ENCODE measurements at regions not wholly inside any gene's neighbourhood (a gene's known extent, or its start where the extent isn't known, plus 50 kb on each side); places are given as distances from the start of the nearest gene placed in this dataset.
"Not testable (repeated sequence)": the region's sequence is repeated elsewhere in the genome, so short reads cannot be mapped to it uniquely, and the experiment has no call there.

DNA sequence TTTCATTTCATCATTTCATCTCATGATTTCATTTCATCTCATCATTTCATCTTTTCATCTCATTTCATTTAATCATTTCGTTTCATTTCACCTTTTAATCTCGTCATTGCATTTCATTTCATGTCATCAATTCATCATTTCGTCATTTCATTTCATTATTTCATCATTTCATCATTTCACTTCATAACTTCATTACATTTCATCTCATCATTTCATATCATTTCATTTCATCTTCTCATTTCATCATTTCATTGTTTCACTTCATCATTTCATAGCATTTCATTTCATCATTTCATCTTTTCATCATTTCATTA lies 131.6 kb downstream of the ZNF92 start:
- H3K27me3 ChIP-seq (ENCODE audit: low read length); H3K36me3 ChIP-seq (ENCODE audit: low read length); H3K4me2 ChIP-seq (ENCODE audit: low read depth, low read length, poor library complexity, severe bottlenecking); H3K9me2 ChIP-seq (replicated peaks; ENCODE audit: insufficient read depth, low read length); H3K4me3 ChIP-seq (ENCODE audit: insufficient read depth, low read length, poor library complexity, severe bottlenecking); H3K79me2 ChIP-seq (ENCODE audit: insufficient read depth, low read length); H4K20me1 ChIP-seq (ENCODE audit: low read depth, low read length); H2AFZ ChIP-seq (ENCODE audit: low read depth, low read length, severe bottlenecking); H3K9me3 ChIP-seq (ENCODE audit: insufficient read depth, low read length); H3K9ac ChIP-seq (ENCODE audit: low read length); H3K27ac ChIP-seq (ENCODE audit: low read depth, low read length): not testable (repeated sequence)
- peaks cover 14% of the 10 kb centered on the region for H3F3A ChIP-seq (ENCODE audit: insufficient read depth)

DNA sequence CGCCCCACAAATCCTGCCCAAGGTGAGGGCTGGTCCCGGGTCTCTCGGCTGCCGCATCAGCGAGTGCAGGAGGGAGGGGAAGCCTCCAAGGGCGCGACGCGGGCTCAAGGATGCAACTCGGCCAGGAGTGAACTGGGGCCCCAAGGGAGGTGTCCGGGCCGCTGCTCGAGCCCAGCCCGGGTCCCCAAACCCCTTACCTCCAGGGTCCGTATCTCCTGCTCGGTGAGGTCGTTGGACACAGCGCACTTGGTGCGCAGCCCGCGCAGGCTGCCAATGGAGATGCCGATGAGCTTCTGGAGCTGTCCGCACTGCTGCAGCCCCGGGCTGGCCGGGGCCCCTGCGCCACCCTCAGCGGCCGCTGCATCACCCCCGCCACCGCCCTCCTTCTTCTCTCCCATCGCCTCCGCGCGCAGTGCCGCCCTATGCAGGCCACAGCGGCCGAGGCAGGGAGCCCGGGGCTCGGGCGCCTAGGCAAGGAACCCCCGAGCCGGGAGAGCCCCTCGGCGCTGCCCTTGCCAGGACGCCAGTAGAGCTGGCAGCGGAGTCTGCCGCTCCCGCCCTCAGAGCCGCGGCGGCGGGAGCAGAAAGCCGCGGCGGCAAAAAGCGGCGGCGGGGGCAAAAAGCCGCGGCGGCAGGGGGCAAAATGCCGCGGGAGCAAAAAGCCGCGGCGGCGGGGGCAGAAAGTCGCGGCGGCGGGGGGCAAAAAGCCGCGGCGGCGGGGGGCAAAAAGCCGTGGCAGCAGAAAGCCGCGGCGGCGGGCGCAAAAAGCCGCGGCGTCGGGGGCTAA lies 135.1 kb downstream of the ZNF92 start:
- H3K27ac ChIP-seq (ENCODE audit: low read depth, low read length); H3K9me2 ChIP-seq (replicated peaks; ENCODE audit: insufficient read depth, low read length); H4K20me1 ChIP-seq (ENCODE audit: low read depth, low read length); H3K79me2 ChIP-seq (ENCODE audit: insufficient read depth, low read length); H3K36me3 ChIP-seq (ENCODE audit: low read length); H3K27me3 ChIP-seq (ENCODE audit: low read length); H3K9me3 ChIP-seq (ENCODE audit: insufficient read depth, low read length): not testable (repeated sequence)
- H3F3A ChIP-seq (ENCODE audit: insufficient read depth) = peaks cover 13% of the 10 kb centered on the region
- peak overlapping the region; percentile 79 for H3K4me2 ChIP-seq (ENCODE audit: low read depth, low read length, poor library complexity, severe bottlenecking)
- peak overlapping the region; percentile 98 for H2AFZ ChIP-seq (ENCODE audit: low read depth, low read length, severe bottlenecking)
- H3K9ac ChIP-seq (ENCODE audit: low read length) = peak overlapping the region; percentile 79
- H3K4me3 ChIP-seq (ENCODE audit: insufficient read depth, low read length, poor library complexity, severe bottlenecking) = peak overlapping the region; percentile 90

GRCh38 chr7:65509368-65510186 lies 135.9 kb downstream of the ZNF92 start:
- H3K9ac ChIP-seq (ENCODE audit: low read length) = peak overlapping the region; percentile 79
- peaks cover 3% of the 10 kb centered on the region; the same call in 1 of the 2 replicates for H3K9me3 ChIP-seq (ENCODE audit: insufficient read depth, low read length)
- H3K9me2 ChIP-seq (replicated peaks; ENCODE audit: insufficient read depth, low read length) = no peaks in the 10 kb centered on the region
- peak; percentile 94; the same call in 1 of the 2 replicates for TF ChIP-seq EZH2phosphoT487 (conservative IDR thresholded peaks at IDR 0.05; ENCODE audit: low read length)
- TF ChIP-seq, protein P1, sequence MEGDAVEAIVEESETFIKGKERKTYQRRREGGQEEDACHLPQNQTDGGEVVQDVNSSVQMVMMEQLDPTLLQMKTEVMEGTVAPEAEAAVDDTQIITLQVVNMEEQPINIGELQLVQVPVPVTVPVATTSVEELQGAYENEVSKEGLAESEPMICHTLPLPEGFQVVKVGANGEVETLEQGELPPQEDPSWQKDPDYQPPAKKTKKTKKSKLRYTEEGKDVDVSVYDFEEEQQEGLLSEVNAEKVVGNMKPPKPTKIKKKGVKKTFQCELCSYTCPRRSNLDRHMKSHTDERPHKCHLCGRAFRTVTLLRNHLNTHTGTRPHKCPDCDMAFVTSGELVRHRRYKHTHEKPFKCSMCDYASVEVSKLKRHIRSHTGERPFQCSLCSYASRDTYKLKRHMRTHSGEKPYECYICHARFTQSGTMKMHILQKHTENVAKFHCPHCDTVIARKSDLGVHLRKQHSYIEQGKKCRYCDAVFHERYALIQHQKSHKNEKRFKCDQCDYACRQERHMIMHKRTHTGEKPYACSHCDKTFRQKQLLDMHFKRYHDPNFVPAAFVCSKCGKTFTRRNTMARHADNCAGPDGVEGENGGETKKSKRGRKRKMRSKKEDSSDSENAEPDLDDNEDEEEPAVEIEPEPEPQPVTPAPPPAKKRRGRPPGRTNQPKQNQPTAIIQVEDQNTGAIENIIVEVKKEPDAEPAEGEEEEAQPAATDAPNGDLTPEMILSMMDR (IDR thresholded peaks at IDR 0.05; ENCODE audit: insufficient read depth, low read length, poor library complexity, severe bottlenecking) = no peak
- H3K27me3 ChIP-seq (ENCODE audit: low read length) = 0 out of 2 replicates have a peak, but pooled peaks cover 3% of the 10 kb centered on the region
- peak overlapping the region; percentile 98 for H2AFZ ChIP-seq (ENCODE audit: low read depth, low read length, severe bottlenecking)
- H3F3A ChIP-seq (ENCODE audit: insufficient read depth) = peaks cover 13% of the 10 kb centered on the region
- H4K20me1 ChIP-seq (ENCODE audit: low read depth, low read length) = no peaks in the 10 kb centered on the region
- no peak overlapping the region for H3K27ac ChIP-seq (ENCODE audit: low read depth, low read length)
- H3K4me3 ChIP-seq (ENCODE audit: insufficient read depth, low read length, poor library complexity, severe bottlenecking) = peak overlapping the region; percentile 90
- peaks cover 4% of the 10 kb centered on the region; the same call in 1 of the 2 replicates for H3K36me3 ChIP-seq (ENCODE audit: low read length)
- no peaks in the 10 kb centered on the region for H3K79me2 ChIP-seq (ENCODE audit: insufficient read depth, low read length)
- peak overlapping the region; percentile 79 for H3K4me2 ChIP-seq (ENCODE audit: low read depth, low read length, poor library complexity, severe bottlenecking)

GRCh38 chr7:65510187-65510538 lies 136.5 kb downstream of the ZNF92 start:
- H4K20me1 ChIP-seq (ENCODE audit: low read depth, low read length); H3K27ac ChIP-seq (ENCODE audit: low read depth, low read length); H3K9me3 ChIP-seq (ENCODE audit: insufficient read depth, low read length); H3K27me3 ChIP-seq (ENCODE audit: low read length); H3K9me2 ChIP-seq (replicated peaks; ENCODE audit: insufficient read depth, low read length); H3K79me2 ChIP-seq (ENCODE audit: insufficient read depth, low read length); H3K36me3 ChIP-seq (ENCODE audit: low read length): not testable (repeated sequence)
- peak overlapping the region; percentile 90 for H3K4me3 ChIP-seq (ENCODE audit: insufficient read depth, low read length, poor library complexity, severe bottlenecking)
- H3F3A ChIP-seq (ENCODE audit: insufficient read depth) = peaks cover 13% of the 10 kb centered on the region
- H3K4me2 ChIP-seq (ENCODE audit: low read depth, low read length, poor library complexity, severe bottlenecking) = peak overlapping the region; percentile 79
- H3K9ac ChIP-seq (ENCODE audit: low read length) = peak overlapping the region; percentile 79
- peak overlapping the region; percentile 98 for H2AFZ ChIP-seq (ENCODE audit: low read depth, low read length, severe bottlenecking)

- not testable (repeated sequence) for H3K9me2 ChIP-seq (replicated peaks; ENCODE audit: insufficient read depth, low read length); H3K9ac ChIP-seq (ENCODE audit: low read length); H3K9me3 ChIP-seq (ENCODE audit: insufficient read depth, low read length); H3K27me3 ChIP-seq (ENCODE audit: low read length); H3K4me2 ChIP-seq (ENCODE audit: low read depth, low read length, poor library complexity, severe bottlenecking); H3K36me3 ChIP-seq (ENCODE audit: low read length); H3K79me2 ChIP-seq (ENCODE audit: insufficient read depth, low read length); H3K27ac ChIP-seq (ENCODE audit: low read depth, low read length); H3K4me3 ChIP-seq (ENCODE audit: insufficient read depth, low read length, poor library complexity, severe bottlenecking); H2AFZ ChIP-seq (ENCODE audit: low read depth, low read length, severe bottlenecking); H3F3A ChIP-seq (ENCODE audit: insufficient read depth); H4K20me1 ChIP-seq (ENCODE audit: low read depth, low read length)
Measured at GRCh38 chr7:65519751-65520150, 146.1 kb downstream of the ZNF92 start.

DNA sequence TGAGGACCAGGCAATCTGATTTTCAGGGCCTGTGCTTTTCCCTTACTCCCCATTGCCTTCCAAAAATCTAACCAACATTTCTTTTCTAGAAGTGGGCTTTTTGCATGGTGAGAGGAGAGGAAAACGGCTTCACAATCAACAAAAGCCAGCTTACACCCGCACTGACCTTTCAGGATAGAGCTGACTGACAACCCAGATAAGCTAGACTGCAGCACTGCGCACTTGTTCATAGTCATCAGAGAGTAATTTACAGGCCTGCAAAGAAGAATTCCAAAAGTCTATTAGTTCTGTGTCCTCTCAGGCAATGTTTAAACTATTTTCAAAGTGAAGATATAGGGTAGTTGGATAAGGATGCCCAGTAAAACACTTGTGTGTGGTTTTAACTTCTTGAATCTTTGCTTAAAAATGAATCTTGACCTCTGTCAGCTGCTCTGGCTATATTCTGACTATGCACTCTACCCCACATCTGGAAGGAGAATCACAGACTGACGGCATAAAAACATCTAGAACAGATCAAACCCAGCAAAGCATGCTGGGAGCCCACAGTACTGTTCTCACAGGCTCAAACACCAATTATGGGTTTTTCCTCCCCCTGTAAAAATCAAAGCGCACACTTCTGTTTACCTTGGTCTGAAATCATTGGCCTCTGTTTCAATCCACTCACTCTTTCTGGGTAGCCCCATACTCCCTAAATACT lies 172.0 kb downstream of the ZNF92 start:
- H3K9me3 ChIP-seq (ENCODE audit: insufficient read depth, low read length); H3K4me3 ChIP-seq (ENCODE audit: insufficient read depth, low read length, poor library complexity, severe bottlenecking); H3K9me2 ChIP-seq (replicated peaks; ENCODE audit: insufficient read depth, low read length); H3K27ac ChIP-seq (ENCODE audit: low read depth, low read length); H3K4me2 ChIP-seq (ENCODE audit: low read depth, low read length, poor library complexity, severe bottlenecking); H3F3A ChIP-seq (ENCODE audit: insufficient read depth); H3K79me2 ChIP-seq (ENCODE audit: insufficient read depth, low read length); H3K36me3 ChIP-seq (ENCODE audit: low read length); H3K27me3 ChIP-seq (ENCODE audit: low read length); H4K20me1 ChIP-seq (ENCODE audit: low read depth, low read length); H3K9ac ChIP-seq (ENCODE audit: low read length); H2AFZ ChIP-seq (ENCODE audit: low read depth, low read length, severe bottlenecking): not testable (repeated sequence)
